GM18505 (cell line): ENCODE measurements at regions not wholly inside any gene's neighbourhood (a gene's known extent, or its start where the extent isn't known, plus 50 kb on each side); places are given as distances from the start of the nearest gene placed in this dataset.

Experiments used
- ATAC-seq: cut with Tn5 transposase; IDR thresholded peaks from one replicate; pipeline ENCODE4 v1.9.1; 2021; ENCODE audit not compliant: unreplicated experiment
- POLR2A ChIP-seq: IDR thresholded peaks from 4 replicates; pipeline ENCODE4 v1.6.1; 2011; ENCODE audit warnings: borderline replicate concordance; ENCODE audit not compliant: insufficient read depth, insufficient read length; ENCODE audit errors: extremely low read depth

DNA sequence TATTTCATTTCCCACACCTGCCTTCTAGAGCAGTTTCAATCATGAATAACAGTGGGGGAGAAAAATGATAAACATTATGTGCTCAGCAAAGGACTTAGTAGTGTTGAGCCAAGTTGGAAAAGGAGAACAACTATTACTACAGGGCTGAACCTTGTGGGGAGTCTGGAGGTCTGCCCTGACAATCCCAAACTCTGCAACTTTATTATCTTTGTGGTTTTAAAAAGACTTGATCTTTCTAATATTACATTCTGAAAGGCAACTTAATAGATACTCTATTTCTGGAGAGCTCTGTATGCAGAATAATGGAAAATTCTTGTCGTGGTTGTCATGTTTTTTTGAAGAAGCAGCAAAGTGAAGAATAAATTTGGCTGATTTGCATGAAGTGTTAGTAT is 116.1 kb downstream of the SPCS3 start:
- TF ChIP-seq POLR2A = no peak
- no peak for ATAC-seq

DNA sequence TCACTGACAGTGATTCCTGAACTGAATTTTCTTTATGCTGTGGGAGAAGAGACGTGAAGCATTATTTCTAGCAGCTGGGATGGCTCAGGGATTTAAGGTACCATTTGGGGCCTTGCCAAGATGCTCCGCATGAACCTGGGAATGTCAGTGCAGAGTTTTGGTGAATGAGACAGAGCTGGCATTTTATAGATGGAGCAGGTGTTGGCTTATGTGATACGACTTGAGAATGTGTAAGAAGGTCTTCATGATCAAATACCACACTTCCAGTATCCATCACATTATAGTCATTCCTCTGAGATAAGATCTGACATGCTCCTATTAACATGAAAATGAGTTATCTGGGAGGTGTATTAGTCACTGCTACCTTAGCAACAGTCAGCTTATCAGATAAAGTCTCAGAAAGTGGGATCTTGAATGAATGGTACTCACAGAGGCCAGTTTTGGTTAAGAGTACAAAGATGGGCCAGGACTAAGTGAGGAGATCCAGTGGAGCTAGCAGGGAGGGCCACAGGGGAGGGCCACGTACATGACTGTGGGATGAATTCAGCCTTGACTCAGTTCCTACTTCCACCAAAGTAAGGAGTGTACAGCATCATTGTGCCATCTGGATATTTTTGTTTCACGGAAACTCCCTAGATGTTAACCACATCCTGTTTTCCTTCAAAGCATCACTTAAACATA is 116.7 kb downstream of the SPCS3 start:
- no peak for TF ChIP-seq POLR2A
- ATAC-seq = peak; percentile 54

- TF ChIP-seq POLR2A = no peak
- ATAC-seq = no peak
Observed at GRCh38 chr4:176437756-176438155, 118.0 kb downstream of the SPCS3 start.

GRCh38 chr4:176438401-176438800 is 118.6 kb downstream of the SPCS3 start:
- ATAC-seq = no peak
- TF ChIP-seq POLR2A = no peak

GRCh38 chr4:176439611-176440010 is 119.8 kb downstream of the SPCS3 start:
- no peak for TF ChIP-seq POLR2A
- ATAC-seq = no peak

GRCh38 chr4:176440698-176441097 is 120.9 kb downstream of the SPCS3 start:
- no peak for ATAC-seq

GRCh38 chr4:176441594-176441993 is 121.8 kb downstream of the SPCS3 start:
- no peak for ATAC-seq
- no peak for TF ChIP-seq POLR2A

More at GRCh38 chr4:176440698-176441097, 120.9 kb downstream of the SPCS3 start:
- TF ChIP-seq POLR2A = no peak

- TF ChIP-seq POLR2A = no peak
- ATAC-seq = no peak
Observed at GRCh38 chr4:176443117-176443516, 123.4 kb downstream of the SPCS3 start.

- ATAC-seq = no peak
- no peak for TF ChIP-seq POLR2A
Observed at GRCh38 chr4:176443646-176444409, 124.1 kb downstream of the SPCS3 start.

DNA sequence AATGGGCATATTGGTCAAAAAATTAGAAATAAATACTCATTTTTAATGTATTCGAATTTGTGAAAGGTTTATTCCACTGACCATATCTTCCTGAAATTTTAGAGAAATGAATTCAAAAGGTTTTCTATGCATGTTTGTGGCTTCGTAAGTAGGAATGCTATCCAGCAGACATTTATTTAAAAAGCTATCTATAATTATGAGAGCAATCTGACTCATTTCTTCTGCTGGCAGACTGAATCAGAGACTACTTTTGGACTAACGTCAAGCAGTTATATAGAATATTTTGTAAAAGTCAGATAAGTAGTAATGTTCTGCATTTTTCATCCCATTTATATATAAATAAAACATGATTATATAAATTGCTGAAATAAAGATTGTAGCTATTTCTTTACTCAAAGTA is 125.0 kb downstream of the SPCS3 start:
- TF ChIP-seq POLR2A = no peak
- ATAC-seq = no peak

DNA sequence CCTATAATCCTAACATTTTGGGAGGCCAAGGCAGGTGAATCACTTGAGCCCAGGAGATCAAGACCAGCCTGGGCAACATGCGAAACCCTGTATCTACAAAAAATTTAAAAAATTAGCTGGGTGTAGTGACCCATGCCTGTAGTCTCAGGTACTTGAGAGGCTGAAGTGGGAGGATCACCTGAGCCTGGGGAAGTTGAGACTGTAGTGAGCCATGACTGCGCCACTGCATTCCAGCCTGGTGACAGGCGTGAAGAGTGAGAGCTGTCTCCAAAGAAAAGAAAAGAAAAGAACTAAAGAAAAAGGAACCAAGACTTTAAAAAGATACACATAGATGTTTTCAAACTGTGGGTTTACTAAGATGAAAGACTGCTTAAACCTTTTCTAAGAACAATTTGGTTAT is 129.0 kb downstream of the SPCS3 start:
- ATAC-seq = no peak
- no peak for TF ChIP-seq POLR2A

DNA sequence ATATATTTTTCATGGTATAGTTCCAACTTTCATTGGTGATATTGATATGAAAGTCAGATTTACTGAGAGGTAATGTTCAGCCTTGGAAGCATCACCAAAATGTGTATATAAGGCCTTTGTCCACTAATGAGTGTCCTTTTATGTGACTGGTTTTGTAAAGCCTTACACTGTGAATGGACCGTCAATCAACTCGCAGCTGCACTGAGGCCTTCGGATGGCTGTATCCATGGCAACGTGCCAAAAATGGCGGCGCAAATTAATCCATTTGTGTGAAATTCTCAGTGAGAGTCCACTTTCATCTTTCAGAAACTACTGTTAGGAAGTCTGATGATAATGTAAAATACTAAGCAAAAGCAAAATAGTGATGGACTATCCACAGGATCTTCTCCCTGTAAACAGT is 131.7 kb downstream of the SPCS3 start:
- TF ChIP-seq POLR2A = no peak
- ATAC-seq = no peak

GRCh38 chr4:176453079-176453478 is 133.3 kb downstream of the SPCS3 start:
- no peak for ATAC-seq
- TF ChIP-seq POLR2A = no peak

DNA sequence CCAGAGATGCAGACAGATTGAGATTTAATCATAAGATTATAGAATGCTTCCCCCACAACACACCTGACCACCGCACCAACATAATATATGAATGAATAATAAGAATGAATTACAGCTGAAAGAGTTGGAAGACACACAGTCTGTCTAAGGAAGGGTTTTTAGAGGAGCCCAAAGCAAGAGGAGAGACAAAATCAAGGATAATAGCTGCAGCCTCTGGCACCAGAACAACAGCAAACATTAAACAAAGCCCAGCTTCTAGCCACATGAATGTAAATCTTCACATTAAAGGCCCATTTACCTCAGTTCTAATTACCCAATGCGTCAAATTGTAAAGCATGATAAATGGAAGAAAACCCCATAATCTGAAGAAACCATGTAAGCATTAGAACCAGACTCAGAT is 133.9 kb downstream of the SPCS3 start:
- no peak for TF ChIP-seq POLR2A
- no peak for ATAC-seq
